Heart left ventricle (tissue), 13 donors: ENCODE measurements at regions not wholly inside any gene's neighbourhood (a gene's known extent, or its start where the extent isn't known, plus 50 kb on each side); places are given as distances from the start of the nearest gene placed in this dataset.

Experiments used
- POLR2A ChIP-seq, 2 donors: fragments of 450-650 bp; IDR thresholded peaks; one replicate each; pipeline ENCODE4 v1.6.1; 2017; ENCODE audit warnings: antibody characterized with exemption in 2 of 2, mild to moderate bottlenecking in 2 of 2, moderate library complexity in 2 of 2
- TF ChIP-seq, protein P1 (sequence below), 12 donors: fragments of 200-600 bp; sonication (generic) in 4 of 12; IDR thresholded peaks; one replicate each; pipeline versions ENCODE4 v1.5.0 to v1.8.0; 2018 to 2022; ENCODE audit warnings: antibody characterized with exemption in 12 of 12, mild to moderate bottlenecking in 5 of 12
- donor health status: ischemic (EF 13 %, LVEDD 7.1; RV severe dilation, severe dysfunction).
- donor health status: DM: no; HTN: yes; CAD: no.
- donor health status: DM: no; HTN: no; CAD: no.
- donor health status: ischemic (EF 25% LVEDD 6.9; RV normal size, moderate dysfunction).
- donor health status: ischemic (EF 25% LVEDD 5.7; RV mildly dilated, moderate dysfunction).
- donor health status: ischemic (EF 35%, LVEDD 5.7; RV mildly dilated, moderate dysfunction).
- donor health status: nonischemic (EF 11% LVEDD 7.7; RV severe dilation, severe dysfunction).
- donor health status: DM: yes; HTN: yes; CAD: no.
- donor health status: PGD.
- donor health status: ischemic (EF 29% LVEDD 5.4; RV normal size, mild dysfunction).
- donor health status: nonischemic (EF 23%, LVEDD 6.1; RV moderate dilation, normal function).

DNA sequence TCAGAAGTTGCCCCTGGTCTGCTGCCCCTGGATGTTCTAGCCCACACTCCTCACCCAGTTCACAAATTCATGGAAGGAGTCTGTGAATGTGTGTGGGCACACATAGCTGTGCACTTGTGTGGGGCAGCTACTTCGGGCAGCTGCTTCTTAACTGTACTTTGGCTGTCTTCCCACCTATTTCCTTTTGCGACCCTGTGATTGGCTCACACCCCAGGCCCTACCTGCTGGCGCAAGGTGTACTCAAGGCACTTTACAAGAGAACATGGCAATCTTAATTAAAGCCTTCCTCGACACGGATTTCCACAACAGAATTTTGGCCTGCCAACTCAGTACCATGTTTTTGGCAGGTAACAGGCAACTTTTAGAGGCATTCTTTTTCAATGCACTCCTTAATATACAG lies 86.5 kb upstream of the CTTNBP2NL start:
- TF ChIP-seq, protein P1, sequence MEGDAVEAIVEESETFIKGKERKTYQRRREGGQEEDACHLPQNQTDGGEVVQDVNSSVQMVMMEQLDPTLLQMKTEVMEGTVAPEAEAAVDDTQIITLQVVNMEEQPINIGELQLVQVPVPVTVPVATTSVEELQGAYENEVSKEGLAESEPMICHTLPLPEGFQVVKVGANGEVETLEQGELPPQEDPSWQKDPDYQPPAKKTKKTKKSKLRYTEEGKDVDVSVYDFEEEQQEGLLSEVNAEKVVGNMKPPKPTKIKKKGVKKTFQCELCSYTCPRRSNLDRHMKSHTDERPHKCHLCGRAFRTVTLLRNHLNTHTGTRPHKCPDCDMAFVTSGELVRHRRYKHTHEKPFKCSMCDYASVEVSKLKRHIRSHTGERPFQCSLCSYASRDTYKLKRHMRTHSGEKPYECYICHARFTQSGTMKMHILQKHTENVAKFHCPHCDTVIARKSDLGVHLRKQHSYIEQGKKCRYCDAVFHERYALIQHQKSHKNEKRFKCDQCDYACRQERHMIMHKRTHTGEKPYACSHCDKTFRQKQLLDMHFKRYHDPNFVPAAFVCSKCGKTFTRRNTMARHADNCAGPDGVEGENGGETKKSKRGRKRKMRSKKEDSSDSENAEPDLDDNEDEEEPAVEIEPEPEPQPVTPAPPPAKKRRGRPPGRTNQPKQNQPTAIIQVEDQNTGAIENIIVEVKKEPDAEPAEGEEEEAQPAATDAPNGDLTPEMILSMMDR (IDR thresholded peaks at IDR 0.05) = no peak
- no peak for TF ChIP-seq POLR2A (IDR thresholded peaks at IDR 0.05)
